Brain pericyte (primary cell): ENCODE measurements at regions not wholly inside any gene's neighbourhood (a gene's known extent, or its start where the extent isn't known, plus 50 kb on each side); places are given as distances from the start of the nearest gene placed in this dataset.
"Not testable (repeated sequence)": the region's sequence is repeated elsewhere in the genome, so short reads cannot be mapped to it uniquely, and the experiment has no call there.

ENCODE experiments used
- DNase-seq: peaks from one replicate; pipeline ENCODE4 v3.0.0-alpha.2; 2012; ENCODE audit warnings: low read depth, low spot score

DNA sequence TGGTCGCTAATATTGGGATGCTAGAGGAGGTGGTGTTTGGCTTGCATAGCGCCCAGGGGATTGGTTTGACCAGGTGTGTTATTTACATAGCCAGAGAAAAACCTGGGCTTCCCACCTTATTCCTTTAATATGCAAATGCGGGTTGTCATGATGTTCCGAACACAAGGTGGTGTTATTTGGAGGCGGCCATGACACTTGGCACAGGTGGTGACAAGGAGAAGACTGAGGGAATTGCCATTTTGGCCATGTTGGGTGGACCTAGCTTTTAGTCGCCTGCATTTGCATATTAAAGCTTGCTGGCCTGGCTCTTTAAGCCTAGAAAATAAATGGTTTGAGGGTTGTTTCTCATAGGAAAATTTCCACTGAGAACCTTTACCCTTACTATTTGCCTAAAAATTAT, 490.5 kb downstream of the SIPA1L2 start:
- no peak for DNase-seq

DNA sequence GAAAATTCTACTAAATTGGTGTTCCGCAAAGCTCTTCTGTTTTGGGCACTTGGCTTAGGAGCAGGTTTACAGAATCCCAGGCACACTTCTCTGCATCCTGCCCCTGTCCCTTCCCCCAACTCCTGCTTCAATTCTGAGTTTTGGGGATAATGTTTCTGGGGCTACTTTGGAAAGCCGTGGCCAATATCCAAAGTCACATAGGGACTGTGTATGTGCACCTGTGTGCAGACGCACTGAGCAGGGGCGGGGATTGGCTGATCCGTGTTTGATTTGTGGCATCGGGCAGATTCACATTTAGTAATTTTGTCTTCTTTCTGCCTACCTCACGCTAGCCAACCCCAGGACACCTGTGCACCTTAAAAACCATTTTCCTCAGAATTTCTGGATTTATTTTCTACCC, 491.9 kb downstream of the SIPA1L2 start:
- no peak for DNase-seq

DNA sequence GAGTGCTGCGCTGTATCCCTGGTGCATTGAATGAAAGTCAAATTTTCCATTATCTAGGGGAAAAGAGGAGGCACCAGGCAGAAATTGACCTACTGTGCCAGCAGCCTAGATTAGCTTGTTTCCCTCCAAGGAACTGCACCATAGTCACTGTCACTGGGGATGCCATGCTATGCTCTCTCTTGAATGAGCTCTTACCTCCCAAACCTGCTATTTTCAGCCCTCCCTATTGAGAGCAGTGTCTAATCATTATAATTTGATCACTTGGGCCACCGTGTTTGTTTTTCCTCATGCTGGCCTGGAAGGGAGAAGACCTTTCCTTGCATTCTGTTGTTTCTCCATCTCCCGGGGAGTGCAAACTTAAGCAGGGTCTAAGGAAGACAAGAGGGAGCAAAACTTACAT, 492.9 kb downstream of the SIPA1L2 start:
- no peak for DNase-seq

DNA sequence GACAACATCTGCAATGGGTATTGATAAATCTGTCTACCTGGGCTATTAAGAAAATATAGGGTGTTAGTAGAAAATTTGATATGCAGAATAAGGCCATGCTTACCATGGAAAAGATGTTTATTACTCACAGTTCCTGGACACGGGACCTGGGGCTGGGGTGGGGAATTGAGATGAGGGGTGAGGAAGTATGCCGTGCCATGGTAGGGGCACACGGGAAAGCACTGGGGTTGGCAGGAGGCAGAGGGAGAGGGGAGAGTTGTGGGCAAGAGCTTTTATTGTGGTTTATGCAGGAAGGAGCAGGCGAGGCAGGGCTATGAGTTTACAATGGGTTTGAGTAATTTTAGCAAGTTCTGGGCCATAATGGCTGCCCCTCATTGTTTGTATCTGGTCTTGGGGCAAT, 493.8 kb downstream of the SIPA1L2 start:
- DNase-seq: no peak

DNA sequence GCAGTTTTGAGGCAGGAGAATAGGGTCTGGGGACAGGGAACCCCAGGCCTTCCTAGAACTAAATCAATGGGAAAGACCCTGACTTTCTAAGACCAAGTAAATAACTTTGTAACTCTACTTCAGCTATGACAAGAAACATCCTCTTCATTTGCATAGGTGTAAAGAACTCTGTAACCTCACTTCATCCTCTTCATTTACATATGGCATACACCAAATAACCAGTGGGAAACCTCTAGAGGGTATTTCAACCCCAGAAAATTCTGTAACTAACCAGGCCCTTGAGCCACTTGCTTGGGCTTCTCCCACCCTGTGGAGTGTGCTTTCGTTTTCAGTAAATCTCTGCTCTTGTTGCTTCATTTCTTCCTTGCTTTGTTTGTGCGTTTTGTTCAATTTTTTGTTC, 495.6 kb downstream of the SIPA1L2 start:
- DNase-seq: no peak

DNA sequence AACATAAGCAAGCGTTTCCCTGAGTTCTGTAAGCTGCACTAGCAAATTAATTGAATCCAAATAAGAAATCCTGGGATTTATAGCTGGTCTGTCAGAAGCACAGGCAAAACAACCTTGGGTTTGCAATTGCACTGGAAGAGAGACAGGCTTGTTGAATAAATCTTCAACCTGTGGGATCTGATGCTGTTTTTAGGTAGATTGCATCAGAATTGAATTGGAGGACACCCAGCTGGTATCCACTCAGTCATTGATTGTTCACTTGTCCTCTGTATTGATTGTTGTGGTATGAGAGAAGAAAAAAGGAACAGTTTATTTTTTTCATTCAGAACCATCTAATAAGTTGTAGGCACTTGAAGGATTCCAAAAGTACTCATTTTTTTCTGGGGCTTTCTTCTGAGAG, 497.4 kb downstream of the SIPA1L2 start:
- no peak for DNase-seq

DNA sequence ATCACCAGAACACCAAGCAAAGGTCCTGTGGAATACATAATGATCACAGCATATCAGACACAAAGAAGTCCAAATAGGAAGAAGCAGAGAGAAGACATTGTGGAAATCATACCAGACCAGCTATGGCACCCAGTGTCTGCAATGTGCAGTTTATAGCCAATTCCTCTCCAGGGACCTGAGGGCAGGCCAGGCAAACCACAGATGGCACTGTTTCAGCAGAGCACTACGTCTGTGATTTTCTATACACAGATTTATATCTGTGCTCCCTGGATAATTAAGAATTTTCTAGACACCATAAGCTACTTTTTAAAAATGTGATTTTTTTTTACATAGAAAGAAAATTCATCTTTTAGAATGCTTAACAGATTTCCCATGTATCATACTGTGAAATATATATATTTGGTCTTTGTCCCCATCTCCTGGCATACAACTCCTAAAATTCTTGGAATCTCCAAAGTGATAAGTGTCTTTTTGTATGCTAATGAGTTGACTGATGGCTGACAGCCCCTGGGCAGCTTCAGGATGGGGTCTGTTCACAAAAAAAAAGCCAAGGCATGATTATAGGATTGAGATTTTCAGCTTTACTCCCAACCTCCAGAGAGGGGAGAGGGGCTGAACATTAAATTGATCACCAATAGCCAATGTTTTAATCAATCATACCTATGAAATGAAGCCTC, 498.1 kb downstream of the SIPA1L2 start:
- DNase-seq: no peak

DNA sequence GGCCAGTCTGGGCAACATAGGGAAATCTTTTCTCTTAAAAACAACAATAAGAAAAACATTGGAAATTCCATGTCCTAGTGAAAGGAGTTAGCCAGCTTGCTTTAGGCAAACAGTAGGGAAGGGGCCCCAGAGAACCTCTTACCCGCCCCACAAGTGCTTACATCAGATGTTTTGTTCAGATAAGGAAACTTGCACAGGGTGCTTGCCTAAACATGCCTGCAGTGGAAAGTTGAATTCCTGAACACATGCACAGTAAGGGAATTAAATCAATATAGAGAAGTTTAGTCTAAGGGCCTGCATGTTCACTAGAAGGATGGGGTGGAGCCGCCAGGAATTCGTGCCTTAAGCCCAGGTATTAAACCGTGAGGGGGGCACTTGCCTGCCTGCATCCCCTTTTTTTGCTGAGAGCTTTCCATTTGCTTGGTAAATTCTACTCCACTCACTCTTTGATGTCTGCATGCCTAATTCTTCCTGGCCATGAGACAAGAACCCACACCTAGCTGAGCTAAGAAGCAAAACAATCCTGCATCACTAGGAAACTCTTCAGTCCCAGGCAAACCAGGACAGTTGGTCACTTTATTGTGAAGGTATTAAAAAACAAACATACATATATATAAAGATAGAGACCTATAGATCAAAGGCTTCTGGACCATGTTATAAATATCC, 499.0 kb downstream of the SIPA1L2 start:
- no peak for DNase-seq

DNA sequence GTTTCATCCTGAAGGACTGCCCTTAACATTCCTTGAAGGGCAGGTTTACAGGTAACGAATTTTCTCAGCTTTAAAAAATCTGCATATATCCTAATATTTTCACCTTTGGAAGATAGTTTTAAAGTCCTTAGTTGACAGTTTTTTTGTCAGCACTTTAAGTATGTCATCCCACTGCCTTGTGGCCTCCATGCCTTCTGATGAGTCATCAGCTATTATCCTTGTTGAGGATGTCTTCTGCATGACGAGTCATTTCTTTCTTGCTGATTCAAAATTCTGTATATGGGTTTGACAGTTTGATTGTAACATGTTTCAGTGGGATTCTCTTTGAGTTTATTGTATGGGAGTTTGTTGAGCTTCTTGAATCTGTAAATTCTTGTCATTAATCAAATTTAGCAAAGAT, 500.6 kb downstream of the DISC1 start:
- DNase-seq: no peak

DNA sequence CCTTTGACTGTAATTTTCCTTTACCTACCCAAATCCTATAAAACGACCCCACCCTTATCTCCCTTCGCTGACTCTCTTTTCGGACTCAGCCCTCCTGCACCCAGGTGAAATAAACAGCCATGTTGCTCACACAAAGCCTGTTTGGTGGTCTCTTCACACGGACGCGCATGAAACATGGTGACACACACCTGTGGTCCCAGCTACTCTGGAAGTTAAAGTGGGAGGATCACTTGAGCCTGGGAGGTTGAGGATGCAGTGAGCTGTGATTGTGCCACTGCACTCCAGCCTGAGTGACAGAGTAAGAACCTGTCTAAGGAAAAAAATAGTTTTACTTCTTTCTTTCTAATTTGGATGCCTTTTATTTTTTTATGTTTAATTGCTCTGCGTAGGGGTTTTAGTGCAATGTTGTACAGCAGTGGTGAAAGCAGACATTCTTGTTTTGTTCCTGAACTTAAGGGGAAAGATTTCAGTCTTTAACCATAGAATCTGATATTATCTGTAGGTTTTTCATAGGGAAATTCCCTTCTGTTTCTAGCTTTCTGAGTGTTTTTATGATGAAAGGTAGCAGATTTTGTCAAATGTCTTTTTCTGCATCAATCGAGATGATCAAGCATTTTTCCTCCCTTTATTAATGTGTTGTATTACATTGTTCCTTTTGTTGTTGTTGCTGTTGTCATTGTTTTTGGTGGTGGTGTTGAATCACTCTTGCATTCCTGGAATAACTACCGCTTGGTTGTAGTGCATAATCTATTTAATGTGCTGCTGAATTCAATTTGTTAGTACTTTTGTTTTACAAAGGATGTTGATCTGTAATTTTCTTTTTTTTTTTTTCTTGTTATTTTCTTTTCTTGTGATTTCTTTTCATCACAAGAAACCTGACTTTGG, 497.4 kb downstream of the DISC1 start:
- DNase-seq: no peak

DNA sequence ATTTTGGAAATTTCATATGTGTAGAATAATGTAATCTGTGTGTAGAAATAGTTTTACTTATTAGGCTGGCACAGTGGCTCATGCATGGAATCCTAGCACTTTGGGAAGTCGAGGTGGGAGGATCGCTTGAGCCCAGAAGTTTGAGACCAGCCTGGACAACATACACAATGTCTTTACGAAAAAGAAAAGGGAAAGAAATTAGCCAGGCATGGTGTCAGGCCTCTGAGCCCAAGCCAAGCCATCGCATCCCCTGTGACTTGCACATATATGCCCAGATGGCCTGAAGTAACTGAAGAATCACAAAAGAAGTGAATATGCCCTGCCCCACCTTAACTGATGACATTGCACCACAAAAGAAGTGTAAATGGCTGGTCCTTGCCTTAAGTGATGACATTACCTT, 491.3 kb downstream of the DISC1 start:
- DNase-seq: not testable (repeated sequence)

DNA sequence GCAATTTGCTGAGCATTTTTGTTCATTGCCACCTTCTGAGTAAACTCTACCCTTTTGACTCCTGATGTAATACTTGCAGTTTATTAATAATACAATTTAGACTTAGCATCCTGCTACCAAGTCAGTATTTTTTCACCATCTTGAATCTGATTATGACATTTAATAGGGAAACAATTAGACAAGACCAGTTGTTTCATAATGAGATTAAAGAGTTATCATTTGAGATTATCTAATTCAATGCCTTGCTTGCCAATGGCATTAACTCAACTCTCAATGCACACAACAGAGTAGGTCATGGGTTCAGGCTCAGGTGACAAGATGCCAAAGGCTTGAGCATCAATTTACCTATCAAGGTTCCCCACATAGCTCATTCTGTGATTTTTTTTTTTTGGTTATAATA, 488.4 kb downstream of the DISC1 start:
- no peak for DNase-seq

DNA sequence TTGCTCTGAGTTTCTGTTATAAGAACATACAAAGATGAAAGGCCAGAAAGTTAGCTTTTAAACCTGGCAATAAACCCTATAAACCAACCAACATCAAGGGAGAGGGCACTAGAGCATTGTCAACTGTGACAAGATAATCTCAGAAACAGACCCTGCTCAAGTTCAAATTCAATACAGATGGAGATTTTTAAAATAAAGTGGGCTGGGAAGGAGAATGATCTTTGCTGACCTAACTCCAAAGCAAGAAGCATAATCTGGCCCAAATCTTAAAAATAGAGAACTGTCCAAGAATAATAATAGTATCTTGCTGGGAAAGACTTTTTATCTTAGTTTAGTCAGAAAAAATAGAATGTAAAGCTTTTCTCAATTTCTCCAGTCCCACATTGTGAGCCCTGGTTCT, 485.5 kb downstream of the DISC1 start:
- DNase-seq: no peak

DNA sequence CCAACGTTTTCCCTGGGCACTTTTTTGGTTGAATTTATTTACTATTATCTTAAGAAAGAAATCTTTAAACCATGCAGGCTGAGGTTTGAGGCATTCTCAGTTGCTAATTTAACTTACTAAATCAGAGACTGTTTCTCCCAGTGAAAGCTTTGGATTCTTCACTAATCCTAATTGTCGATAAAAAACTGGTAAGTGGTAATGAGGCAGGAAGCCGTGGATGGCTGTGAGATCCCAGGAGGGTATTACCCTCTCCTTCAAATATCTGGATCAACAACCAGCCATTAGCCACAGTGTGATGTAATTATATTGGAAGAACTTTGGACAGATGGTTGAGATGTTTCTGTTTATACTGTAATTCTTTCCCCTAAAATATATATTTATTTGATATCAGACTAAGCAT, 485.0 kb downstream of the DISC1 start:
- DNase-seq: no peak

DNA sequence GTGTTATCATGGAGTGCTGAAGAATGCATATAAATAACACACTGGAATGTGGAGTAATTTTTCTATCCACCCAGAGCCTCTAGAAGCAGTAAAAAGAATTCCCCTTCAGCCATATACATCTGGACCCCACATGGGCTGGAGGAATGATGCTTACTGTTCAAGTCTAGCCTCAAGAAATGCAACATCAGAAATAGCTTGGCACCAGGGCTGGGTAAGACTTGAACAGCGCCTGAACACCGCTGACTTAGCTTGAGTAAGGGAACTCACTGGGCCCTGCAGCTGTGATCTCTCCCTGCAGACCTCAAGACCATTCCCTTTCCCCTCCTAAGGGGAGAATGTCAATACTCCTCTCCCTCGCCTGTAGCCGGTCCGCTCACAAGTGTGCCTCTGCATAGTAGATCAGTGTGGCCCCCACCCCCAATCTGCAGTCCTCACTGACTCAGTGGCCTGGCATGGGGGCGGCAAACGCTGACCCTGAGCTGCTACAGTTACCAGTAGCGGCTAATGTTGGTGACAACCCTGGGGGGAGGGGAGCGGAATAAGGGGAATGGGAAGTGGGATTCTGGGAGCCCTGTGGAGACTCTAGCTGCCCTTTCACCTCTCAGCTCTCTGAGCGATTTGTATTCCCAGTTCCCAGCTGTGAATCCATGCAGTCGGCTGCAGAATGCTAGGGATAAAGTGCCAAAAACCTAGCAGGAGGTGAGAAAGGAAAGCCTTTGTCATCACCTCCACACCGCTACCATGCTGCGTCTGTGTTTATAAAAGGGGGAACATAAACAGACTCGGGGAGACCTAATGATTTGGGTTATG, 483.9 kb downstream of the DISC1 start:
- DNase-seq: peak; percentile 88

DNA sequence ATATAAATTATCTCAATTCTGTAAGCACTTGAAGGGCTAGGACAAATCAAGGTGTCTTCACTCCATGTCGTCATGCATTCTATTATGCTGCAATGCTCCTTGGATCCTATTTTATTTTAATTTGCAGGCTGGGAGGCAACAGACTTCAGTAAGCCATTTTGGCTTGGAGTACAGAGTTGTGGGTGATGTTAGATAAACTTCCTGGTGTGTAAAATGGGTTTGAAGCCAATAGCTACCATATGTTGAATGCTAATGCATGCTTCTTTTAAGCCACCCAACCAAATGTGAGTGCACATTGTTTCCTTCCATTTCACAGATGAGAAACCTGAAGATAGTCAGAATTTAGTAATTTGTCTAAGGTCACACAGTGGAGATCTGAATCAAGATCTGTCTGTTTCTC, 482.8 kb downstream of the DISC1 start:
- no peak for DNase-seq

DNA sequence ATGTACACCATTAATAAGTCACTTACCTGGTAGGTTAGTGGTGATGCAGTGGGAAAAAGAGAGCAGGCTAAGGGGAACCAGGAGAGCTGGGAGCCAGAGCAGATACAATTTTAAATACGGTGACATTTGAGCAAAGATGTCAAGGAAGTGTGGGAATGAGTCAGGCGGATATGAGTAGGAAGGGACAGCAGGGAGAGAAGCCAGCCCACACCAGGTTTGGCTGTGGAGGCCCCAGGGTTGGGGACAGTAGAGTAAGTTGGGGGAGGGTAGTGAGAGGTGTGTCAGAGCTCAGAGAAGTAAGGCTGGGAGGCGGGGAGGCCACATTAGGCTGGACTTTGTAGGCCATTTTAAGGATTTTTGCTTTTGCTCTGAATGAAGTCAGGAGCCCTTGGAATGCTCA, 482.0 kb downstream of the DISC1 start:
- no peak for DNase-seq

DNA sequence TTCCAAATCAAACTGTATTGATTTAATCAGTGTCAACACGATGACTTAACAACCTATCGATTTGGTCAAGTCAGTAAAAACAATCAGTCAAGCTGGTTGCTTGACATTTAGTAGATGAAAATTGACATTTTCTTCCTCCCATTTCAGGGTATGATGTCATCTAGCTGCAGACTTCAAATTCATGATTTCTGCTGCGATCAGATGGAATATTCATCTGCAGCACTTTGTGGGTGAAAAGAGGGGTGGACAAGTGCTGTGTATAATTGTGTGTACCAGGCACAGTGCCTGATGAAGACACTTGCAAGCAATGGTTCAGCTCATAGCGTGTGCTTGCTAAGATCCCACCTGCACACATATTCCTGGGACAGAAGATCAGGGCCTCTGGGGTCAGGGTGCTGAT, 479.8 kb downstream of the DISC1 start:
- DNase-seq: no peak

DNA sequence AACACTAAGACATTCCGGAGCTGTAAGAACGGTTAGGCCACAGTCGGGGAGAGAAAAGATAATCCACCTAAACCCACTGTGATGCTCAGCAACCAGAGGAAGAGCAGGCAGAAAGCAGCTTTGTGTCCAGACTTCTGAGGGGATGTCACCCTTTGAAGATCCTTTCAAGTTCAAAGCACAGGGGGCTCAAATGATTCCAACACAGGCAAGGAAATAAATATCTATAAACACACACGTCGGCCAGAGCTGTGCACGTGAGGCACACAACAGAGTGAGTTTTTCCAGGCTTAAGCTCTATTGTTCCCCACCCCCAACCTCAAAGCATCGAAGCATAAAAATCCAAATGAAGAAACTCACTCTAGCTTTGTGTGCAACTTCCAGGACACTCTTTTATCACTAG, 479.0 kb downstream of the DISC1 start:
- DNase-seq: no peak

DNA sequence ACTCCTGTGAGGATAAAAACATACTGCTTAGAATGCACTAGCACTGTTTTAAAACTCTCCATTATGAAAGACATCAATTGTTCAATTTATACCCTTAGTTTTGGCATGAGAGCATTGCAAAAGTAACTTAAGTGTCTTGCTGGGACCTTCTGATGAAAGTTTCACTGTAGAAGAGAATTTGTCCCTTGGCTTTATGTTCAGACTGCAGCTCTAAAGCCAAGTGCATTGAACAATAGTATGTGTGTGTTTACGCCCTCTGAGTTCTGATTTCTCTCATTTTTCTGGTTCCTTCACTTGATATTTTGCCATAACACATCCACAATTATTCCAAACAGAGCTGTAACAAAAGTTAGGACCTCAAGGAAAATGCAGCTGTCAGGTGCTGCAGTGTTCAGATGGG, 474.6 kb downstream of the DISC1 start:
- no peak for DNase-seq

DNA sequence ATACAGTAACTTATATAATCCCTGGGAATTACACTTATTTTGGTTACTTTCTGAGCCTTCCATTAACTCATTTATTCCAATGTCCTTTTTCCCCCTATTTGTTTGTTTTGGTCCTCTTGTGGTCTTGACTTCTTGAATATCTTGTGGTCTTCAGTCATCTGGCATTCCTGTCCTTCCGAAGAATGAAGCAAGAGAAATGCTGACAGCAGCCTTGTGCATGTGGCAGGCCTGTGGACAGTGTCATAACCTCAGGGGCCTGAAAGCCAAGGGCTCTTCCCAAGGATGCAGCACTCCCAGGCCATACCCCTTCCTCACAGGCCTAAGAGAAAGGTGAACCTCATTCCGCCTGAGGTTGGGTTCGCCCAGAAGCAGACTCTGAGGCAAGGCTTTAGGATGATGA, 470.2 kb downstream of the DISC1 start:
- no peak for DNase-seq
